Thoracic aorta (tissue), 2 donors: ENCODE measurements at regions not wholly inside any gene's neighbourhood (a gene's known extent, or its start where the extent isn't known, plus 50 kb on each side); places are given as distances from the start of the nearest gene placed in this dataset.

Source experiments
- ATAC-seq: fragments of 150-250 bp; one replicate; pipeline ENCODE4 v1.8.0; 2017; ENCODE audit warnings: low read depth; ENCODE audit not compliant: insufficient number of reproducible peaks, low FRiP score
- DNase-seq: peaks from one replicate; pipeline ENCODE4 v3.0.0-alpha.2; 2020; ENCODE audit warnings: low spot score
- H3K27ac ChIP-seq, 2 donors: fragments of 200-600 bp; sonication (generic); 1 replicate in 1 of 2; 2 replicates in 1 of 2; pipeline ENCODE4 v1.5.1; 2016; ENCODE audit warnings: mild to moderate bottlenecking in 2 of 2, moderate library complexity in 2 of 2
- H3K27me3 ChIP-seq: fragments of 200-600 bp; sonication (generic); replicated peaks from 2 replicates; pipeline ENCODE4 v1.6.0; 2016; ENCODE audit warnings: mild to moderate bottlenecking; ENCODE audit not compliant: insufficient read depth
- H3K36me3 ChIP-seq: fragments of 200-600 bp; sonication (generic); one replicate; pipeline ENCODE4 v1.5.1; 2016
- H3K4me1 ChIP-seq, 2 donors: fragments of 200-600 bp; sonication (generic); 1 replicate in 1 of 2; 2 replicates in 1 of 2; pipeline versions ENCODE4 v1.5.1 to v1.6.0; 2016; ENCODE audit warnings: low read depth in 2 of 2, mild to moderate bottlenecking in 1 of 2; ENCODE audit not compliant: control insufficient read depth in 1 of 2
- H3K4me3 ChIP-seq: fragments of 200-600 bp; sonication (generic); 2 replicates; pipeline ENCODE4 v1.5.1; 2016; ENCODE audit warnings: mild to moderate bottlenecking
- H3K9me3 ChIP-seq: fragments of 200-600 bp; sonication (generic); 2 replicates; pipeline ENCODE4 v1.5.1; 2016
- TF ChIP-seq, protein P1 (sequence below): fragments of 200-600 bp; sonication (generic); IDR thresholded peaks from one replicate; pipeline ENCODE4 v1.5.1; 2019; ENCODE audit warnings: antibody characterized with exemption

GRCh38 chr1:232223183-232223708, 406.7 kb downstream of the SIPA1L2 start:
- DNase-seq (no peak), ATAC-seq (no peak)
- Histone ChIP-seq H3K4me1 (no peaks in the 10 kb centered on the region), H3K27me3 (no peaks in the 10 kb centered on the region), H3K27ac (no peak overlapping the region), H3K4me3 (no peak overlapping the region), H3K9me3 (no peaks in the 10 kb centered on the region), H3K36me3 (no peaks in the 10 kb centered on the region)
- TF ChIP-seq, protein P1, sequence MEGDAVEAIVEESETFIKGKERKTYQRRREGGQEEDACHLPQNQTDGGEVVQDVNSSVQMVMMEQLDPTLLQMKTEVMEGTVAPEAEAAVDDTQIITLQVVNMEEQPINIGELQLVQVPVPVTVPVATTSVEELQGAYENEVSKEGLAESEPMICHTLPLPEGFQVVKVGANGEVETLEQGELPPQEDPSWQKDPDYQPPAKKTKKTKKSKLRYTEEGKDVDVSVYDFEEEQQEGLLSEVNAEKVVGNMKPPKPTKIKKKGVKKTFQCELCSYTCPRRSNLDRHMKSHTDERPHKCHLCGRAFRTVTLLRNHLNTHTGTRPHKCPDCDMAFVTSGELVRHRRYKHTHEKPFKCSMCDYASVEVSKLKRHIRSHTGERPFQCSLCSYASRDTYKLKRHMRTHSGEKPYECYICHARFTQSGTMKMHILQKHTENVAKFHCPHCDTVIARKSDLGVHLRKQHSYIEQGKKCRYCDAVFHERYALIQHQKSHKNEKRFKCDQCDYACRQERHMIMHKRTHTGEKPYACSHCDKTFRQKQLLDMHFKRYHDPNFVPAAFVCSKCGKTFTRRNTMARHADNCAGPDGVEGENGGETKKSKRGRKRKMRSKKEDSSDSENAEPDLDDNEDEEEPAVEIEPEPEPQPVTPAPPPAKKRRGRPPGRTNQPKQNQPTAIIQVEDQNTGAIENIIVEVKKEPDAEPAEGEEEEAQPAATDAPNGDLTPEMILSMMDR, result no peak

DNA sequence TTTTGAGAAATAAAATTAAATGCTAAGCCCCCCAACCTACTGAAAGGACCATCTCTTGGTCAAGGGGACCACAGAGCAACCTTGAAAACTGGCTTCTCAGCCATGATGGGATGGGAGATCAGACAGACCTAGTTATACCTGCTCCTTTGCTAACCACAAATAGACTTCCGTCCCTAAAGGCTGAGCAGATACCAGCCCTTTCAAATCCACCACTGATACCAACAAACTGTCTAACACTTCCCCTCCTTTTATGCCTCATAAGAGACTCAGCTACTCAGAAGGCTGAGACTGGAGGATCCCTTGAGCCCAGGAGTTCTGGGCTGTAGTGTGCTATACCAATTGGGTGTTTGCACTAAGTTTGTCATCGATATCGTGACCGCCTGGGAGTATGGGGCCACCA, 407.3 kb downstream of the SIPA1L2 start:
- no peak overlapping the region for H3K4me3 ChIP-seq
- H3K36me3 ChIP-seq, result no peaks in the 10 kb centered on the region
- TF ChIP-seq, protein P1, result no peak
- no peaks in the 10 kb centered on the region for H3K4me1 ChIP-seq
- H3K27me3 ChIP-seq, result no peaks in the 10 kb centered on the region
- H3K27ac ChIP-seq, result no peak overlapping the region
- no peaks in the 10 kb centered on the region for H3K9me3 ChIP-seq
- ATAC-seq (no peak), DNase-seq (no peak)

- no peaks in the 10 kb centered on the region for H3K4me1 ChIP-seq
- TF ChIP-seq, protein P1, result no peak
- H3K9me3 ChIP-seq, result no peaks in the 10 kb centered on the region
- no peaks in the 10 kb centered on the region for H3K36me3 ChIP-seq
- no peak overlapping the region for H3K4me3 ChIP-seq
- DNase-seq, result no peak
- no peaks in the 10 kb centered on the region for H3K27me3 ChIP-seq
- ATAC-seq, result no peak
- no peak overlapping the region for H3K27ac ChIP-seq
These were observed 408.0 kb downstream of the SIPA1L2 start for GRCh38 chr1:232221802-232222499.

- DNase-seq (no peak), ATAC-seq (no peak)
These were observed 410.7 kb downstream of the SIPA1L2 start for GRCh38 chr1:232218955-232219865.

More at GRCh38 chr1:232218955-232219865, 410.7 kb downstream of the SIPA1L2 start:
- TF ChIP-seq, protein P1, result no peak
- Histone ChIP-seq H3K4me1 (no peaks in the 10 kb centered on the region), H3K9me3 (no peaks in the 10 kb centered on the region), H3K27me3 (no peaks in the 10 kb centered on the region), H3K27ac (no peak overlapping the region), H3K4me3 (no peak overlapping the region), H3K36me3 (no peaks in the 10 kb centered on the region)
